GM12878 (cell line): ENCODE measurements at regions not wholly inside any gene's neighbourhood (a gene's known extent, or its start where the extent isn't known, plus 50 kb on each side); places are given as distances from the start of the nearest gene placed in this dataset.

Source experiments
- ATAC-seq: fragments of 200-7000 bp; cut with Tn5 transposase; 3 replicates; pipeline ENCODE4 v1.9.1; 2020; ENCODE audit warnings: mild to moderate bottlenecking, moderate library complexity
- BruUV-seq: library from RNA; stranded (reverse); fragments of 400-500 nt; replicated peaks from 2 replicates; lab custom pipeline; 2021; lab: Mats Ljungman, UMichigan
- CTCF ChIA-PET: fragments of 300-600 bp; sonication (Branson Sonifier 250); formaldehyde crosslinking; extraction: SDS; loops from one replicate; lab custom pipeline; 2021; ENCODE audit warnings: inconsistent platforms; lab: Yijun Ruan, JAX
- POLR2A ChIA-PET: fragments of 350-600 bp; formaldehyde crosslinking; extraction: SDS; loops from one replicate; lab custom pipeline; 2021; ENCODE audit warnings: inconsistent platforms; lab: Charles Lee
- RAD21 ChIA-PET: fragments of 300-600 bp; sonication (Branson Sonifier 250); formaldehyde crosslinking; loops from one replicate; lab custom pipeline; 2023; ENCODE audit warnings: antibody characterized with exemption; ENCODE audit not compliant: unreplicated experiment; lab: Charles Lee
- SMC1A ChIA-PET: fragments of 300-600 bp; sonication (Branson Sonifier 250); formaldehyde crosslinking; loops from one replicate; lab custom pipeline; 2023; ENCODE audit not compliant: unreplicated experiment, uncharacterized antibody; lab: Charles Lee
- DNase-seq: peaks from one replicate; pipeline ENCODE4 v3.0.0-alpha.2; 2011; ENCODE audit warnings: low read depth, low spot score
- FAIRE-seq: peaks from 3 replicates; lab custom pipeline; 2011; peaks lifted over from hg19 to GRCh38; lab: Jason Lieb, UNC
- H2AFZ ChIP-seq: 2 replicates; pipeline ENCODE4 v1.6.0; 2011; ENCODE audit warnings: low read depth, low read length, control low read depth; ENCODE audit not compliant: control insufficient read depth
- H3K27ac ChIP-seq: 2 replicates; pipeline ENCODE4 v1.5.1; 2011; ENCODE audit warnings: control low read depth; ENCODE audit not compliant: control insufficient read depth, insufficient read depth
- H3K27me3 ChIP-seq, 2 experiments: replicated peaks in 1 of 2; 2 replicates each; pipeline versions ENCODE4 v1.6.0 to v1.6.1; 2011; ENCODE audit warnings: low read length in 1 of 2; ENCODE audit not compliant: control insufficient read depth in 2 of 2, insufficient read depth in 2 of 2
- H3K36me3 ChIP-seq, 2 experiments: 2 replicates each; pipeline ENCODE4 v1.5.1; 2011; ENCODE audit warnings: low read length in 1 of 2; ENCODE audit not compliant: control insufficient read depth in 2 of 2, insufficient read depth in 2 of 2
- H3K4me1 ChIP-seq: 2 replicates; pipeline ENCODE4 v1.6.1; 2011; ENCODE audit warnings: mild to moderate bottlenecking, low read length, moderate library complexity, mixed read lengths; ENCODE audit not compliant: control insufficient read depth, insufficient read depth
- H3K4me2 ChIP-seq: 2 replicates; pipeline ENCODE4 v1.6.0; 2011; ENCODE audit warnings: control low read depth; ENCODE audit not compliant: control insufficient read depth, insufficient read depth
- H3K4me3 ChIP-seq: fragments of 200-600 bp; sonication (generic); 2 replicates; pipeline ENCODE4 v1.5.1; 2016
- H3K79me2 ChIP-seq: 2 replicates; pipeline ENCODE4 v1.6.0; 2011; ENCODE audit warnings: low read length; ENCODE audit not compliant: control insufficient read depth, insufficient read depth
- H3K9ac ChIP-seq: 2 replicates; pipeline ENCODE4 v1.8.0; 2011; ENCODE audit warnings: low read length, control low read depth, mixed read lengths; ENCODE audit not compliant: control insufficient read depth, insufficient read depth
- H3K9me3 ChIP-seq: replicated peaks from 3 replicates; pipeline ENCODE4 v1.5.1; 2011; ENCODE audit warnings: mild to moderate bottlenecking, low read length; ENCODE audit not compliant: control insufficient read depth, insufficient read depth
- H4K20me1 ChIP-seq: 2 replicates; pipeline ENCODE4 v1.6.0; 2011; ENCODE audit not compliant: control insufficient read depth, insufficient read depth
- BCL11A ChIP-seq: IDR thresholded peaks from 2 replicates; pipeline ENCODE4 v1.6.1; 2011; ENCODE audit warnings: low read depth, low read length
- CHD4 ChIP-seq: fragments of 200-600 bp; sonication (generic); IDR thresholded peaks from 2 replicates; pipeline ENCODE4 v1.6.1; 2016; ENCODE audit warnings: mild to moderate bottlenecking
- CREB1 ChIP-seq: IDR thresholded peaks from 2 replicates; pipeline ENCODE4 v1.6.1; 2012; ENCODE audit warnings: low read depth, mild to moderate bottlenecking, inconsistent platforms
- HCFC1 ChIP-seq: fragments of 150-350 bp; IDR thresholded peaks from 2 replicates; pipeline ENCODE4 v1.6.1; 2014; ENCODE audit warnings: low read length
- KDM1A ChIP-seq: fragments of 200-600 bp; sonication (generic); IDR thresholded peaks from 2 replicates; pipeline ENCODE4 v1.6.1; 2016; ENCODE audit warnings: borderline replicate concordance
- MTA3 ChIP-seq: IDR thresholded peaks from 2 replicates; pipeline ENCODE4 v1.6.1; 2012; ENCODE audit warnings: low read length, inconsistent platforms, borderline replicate concordance
- MYB ChIP-seq: fragments of 150-350 bp; IDR thresholded peaks from 2 replicates; pipeline ENCODE4 v1.6.1; 2014; ENCODE audit warnings: mild to moderate bottlenecking, low read depth, low read length, borderline replicate concordance
- NR2F1 ChIP-seq: fragments of 450-650 bp; conservative IDR thresholded peaks from 2 replicates; pipeline ENCODE4 v1.6.1; 2017; ENCODE audit warnings: mild to moderate bottlenecking
- PAX8 ChIP-seq: fragments of 450-650 bp; IDR thresholded peaks from 2 replicates; pipeline ENCODE4 v1.6.1; 2017; ENCODE audit warnings: mild to moderate bottlenecking, moderate library complexity
- POU2F2 ChIP-seq: IDR thresholded peaks from 3 replicates; pipeline ENCODE4 v1.6.1; 2011; ENCODE audit warnings: low read depth, mild to moderate bottlenecking, low read length, borderline replicate concordance
- RAD21 ChIP-seq: IDR thresholded peaks from 2 replicates; pipeline ENCODE4 v1.6.1; 2011; ENCODE audit warnings: mild to moderate bottlenecking, low read depth, low read length, moderate library complexity; ENCODE audit not compliant: insufficient read depth
- RUNX3 ChIP-seq: IDR thresholded peaks from 2 replicates; pipeline ENCODE4 v1.6.1; 2012; ENCODE audit warnings: low read length, inconsistent platforms
- SP1 ChIP-seq: IDR thresholded peaks from one replicate; pipeline ENCODE4 v1.6.1; 2011; ENCODE audit warnings: low read depth, low read length
- TCF7 ChIP-seq: IDR thresholded peaks from 2 replicates; pipeline ENCODE4 v1.6.1; 2014; ENCODE audit warnings: antibody characterized with exemption, borderline replicate concordance
- ZNF24 ChIP-seq: fragments of 450-650 bp; IDR thresholded peaks from 2 replicates; pipeline ENCODE4 v1.6.1; 2017; ENCODE audit warnings: antibody characterized with exemption, mild to moderate bottlenecking
- ZNF274 ChIP-seq: IDR thresholded peaks from one replicate; pipeline ENCODE4 v1.8.0; 2011; ENCODE audit not compliant: insufficient read length, insufficient read depth
- ZZZ3 ChIP-seq: IDR thresholded peaks from 2 replicates; pipeline ENCODE4 v1.6.1; 2011; ENCODE audit warnings: low read depth; ENCODE audit not compliant: control insufficient read depth, insufficient read length
- whole genome bisulfite sequencing: methylation state at CpG from one replicate; pipeline ENCODE4 v1.1.6; 2016; ENCODE audit warnings: low lambda C conversion rate; ENCODE audit not compliant: insufficient replicate concordance, insufficient coverage; ENCODE audit errors: missing lambda C conversion rate; 5-methylcytosine and 5-hydroxymethylcytosine counted together
- in situ Hi-C: fragments of 300-500 bp; cut with MboI; formaldehyde crosslinking; loops from 9 replicates; pipeline ENCODE4 v1.14.3; 2018; ENCODE audit warnings: mixed read lengths
- intact Hi-C: fragments of 100-400 bp; cut with micrococcal nuclease; formaldehyde crosslinking; loops from one replicate; pipeline ENCODE4 v1.14.2; 2022; ENCODE audit not compliant: unreplicated experiment
- TF ChIP-seq, protein P1 (sequence below): fragments of 450-650 bp; conservative IDR thresholded peaks from 2 replicates; pipeline ENCODE4 v1.6.1; 2017; ENCODE audit warnings: mild to moderate bottlenecking, moderate library complexity
- TF ChIP-seq, protein P2 (sequence below): fragments of 450-650 bp; IDR thresholded peaks from 2 replicates; pipeline ENCODE4 v1.6.1; 2017; ENCODE audit warnings: low read depth, mild to moderate bottlenecking, moderate library complexity
- TF ChIP-seq, protein P3 (sequence below): fragments of 450-650 bp; formaldehyde crosslinking; IDR thresholded peaks from 2 replicates; pipeline ENCODE4 v1.5.0; 2022; ENCODE audit warnings: mild to moderate bottlenecking, missing genetic modification characterization

DNA sequence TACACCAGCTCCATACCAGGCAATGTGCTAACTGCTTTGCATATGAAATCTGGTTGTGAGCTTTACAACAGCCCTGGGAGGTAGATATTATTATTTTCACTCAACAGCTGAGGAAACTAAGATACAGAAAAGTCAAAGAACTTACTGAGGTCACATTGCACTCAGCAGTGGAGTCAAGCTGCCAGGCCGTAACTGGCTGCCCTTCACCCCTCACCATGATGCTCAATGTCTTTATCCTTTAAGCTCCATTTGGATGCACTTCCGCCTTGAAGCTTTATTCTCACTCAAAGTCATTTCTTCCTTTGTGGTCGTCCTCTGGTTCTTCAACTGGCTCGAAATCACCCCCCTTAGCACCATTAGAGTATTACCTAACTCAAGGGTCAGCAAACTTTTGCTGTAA lies 81.7 kb upstream of the RALGPS2 start (continued):
- TF ChIP-seq, protein P1, sequence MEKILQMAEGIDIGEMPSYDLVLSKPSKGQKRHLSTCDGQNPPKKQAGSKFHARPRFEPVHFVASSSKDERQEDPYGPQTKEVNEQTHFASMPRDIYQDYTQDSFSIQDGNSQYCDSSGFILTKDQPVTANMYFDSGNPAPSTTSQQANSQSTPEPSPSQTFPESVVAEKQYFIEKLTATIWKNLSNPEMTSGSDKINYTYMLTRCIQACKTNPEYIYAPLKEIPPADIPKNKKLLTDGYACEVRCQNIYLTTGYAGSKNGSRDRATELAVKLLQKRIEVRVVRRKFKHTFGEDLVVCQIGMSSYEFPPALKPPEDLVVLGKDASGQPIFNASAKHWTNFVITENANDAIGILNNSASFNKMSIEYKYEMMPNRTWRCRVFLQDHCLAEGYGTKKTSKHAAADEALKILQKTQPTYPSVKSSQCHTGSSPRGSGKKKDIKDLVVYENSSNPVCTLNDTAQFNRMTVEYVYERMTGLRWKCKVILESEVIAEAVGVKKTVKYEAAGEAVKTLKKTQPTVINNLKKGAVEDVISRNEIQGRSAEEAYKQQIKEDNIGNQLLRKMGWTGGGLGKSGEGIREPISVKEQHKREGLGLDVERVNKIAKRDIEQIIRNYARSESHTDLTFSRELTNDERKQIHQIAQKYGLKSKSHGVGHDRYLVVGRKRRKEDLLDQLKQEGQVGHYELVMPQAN, result no peak
- TF ChIP-seq KDM1A (no peak), ZNF24 (no peak), RAD21 (no peak), TCF7 (no peak), CREB1 (no peak)

DNA sequence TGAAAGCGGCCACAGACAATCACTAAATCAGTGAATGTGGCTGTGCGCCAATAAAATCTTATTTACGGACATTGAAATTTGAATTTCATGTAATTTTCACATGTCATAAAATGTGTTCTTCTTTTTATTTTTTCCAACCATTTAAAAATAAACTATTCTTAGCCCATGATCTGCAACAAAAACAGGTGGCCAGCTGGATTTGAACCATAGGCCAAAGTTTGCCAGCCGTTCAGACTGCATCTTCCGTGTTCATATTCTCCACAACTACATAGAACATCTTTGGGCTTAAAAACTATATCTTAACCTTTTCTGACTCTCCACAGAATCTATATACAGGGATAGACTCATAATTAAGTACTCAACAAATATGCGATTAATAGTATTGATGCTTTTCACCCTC lies 81.2 kb upstream of the RALGPS2 start:
- Histone ChIP-seq H3K27ac (no peak overlapping the region), H3K4me2 (no peak overlapping the region), H2AFZ (no peak overlapping the region), H3K36me3 (no peaks in the 10 kb centered on the region), H4K20me1 (no peaks in the 10 kb centered on the region), H3K9me3 (no peaks in the 10 kb centered on the region), H3K27me3 (no peaks in the 10 kb centered on the region), H3K79me2 (no peaks in the 10 kb centered on the region), H3K9ac (no peak overlapping the region), H3K4me3 (no peak overlapping the region), H3K4me1 (no peaks in the 10 kb centered on the region)
- ChIA-PET CTCF (no interaction called here), POLR2A (interaction anchor here (0.9 to 1.1 kb wide), 2 partner anchors 8 to 46 kb away, joined by 3 read pairs; no protein-coding TSS in a partner anchor), RAD21 (interaction anchor here (1.2 to 1.3 kb wide), 2 partner anchors 16 to 41 kb away, joined by 3 to 4 read pairs; no protein-coding TSS in a partner anchor), SMC1A (interaction anchor here (0.7 to 3.6 kb wide), 6 partner anchors 9 to 109 kb away, joined by 3 to 11 read pairs (median 4); no protein-coding TSS in a partner anchor)
- BruUV-seq, result no TSS peak
- FAIRE-seq, result no peak
- ATAC-seq, result no peak
- in situ Hi-C loops (no loop called here), intact Hi-C loops (no loop called here)
- 86% methylated on average over 6 of the region's 6 CpGs for WGBS
- no peak for DNase-seq
- no peak for TF ChIP-seq ZNF274
- TF ChIP-seq MYB, result no peak
- no peak for TF ChIP-seq CHD4
- TF ChIP-seq NR2F1, result no peak
- no peak for TF ChIP-seq ZZZ3
- TF ChIP-seq HCFC1, result no peak
- no peak for TF ChIP-seq BCL11A
- no peak for TF ChIP-seq SP1
- TF ChIP-seq, protein P2, sequence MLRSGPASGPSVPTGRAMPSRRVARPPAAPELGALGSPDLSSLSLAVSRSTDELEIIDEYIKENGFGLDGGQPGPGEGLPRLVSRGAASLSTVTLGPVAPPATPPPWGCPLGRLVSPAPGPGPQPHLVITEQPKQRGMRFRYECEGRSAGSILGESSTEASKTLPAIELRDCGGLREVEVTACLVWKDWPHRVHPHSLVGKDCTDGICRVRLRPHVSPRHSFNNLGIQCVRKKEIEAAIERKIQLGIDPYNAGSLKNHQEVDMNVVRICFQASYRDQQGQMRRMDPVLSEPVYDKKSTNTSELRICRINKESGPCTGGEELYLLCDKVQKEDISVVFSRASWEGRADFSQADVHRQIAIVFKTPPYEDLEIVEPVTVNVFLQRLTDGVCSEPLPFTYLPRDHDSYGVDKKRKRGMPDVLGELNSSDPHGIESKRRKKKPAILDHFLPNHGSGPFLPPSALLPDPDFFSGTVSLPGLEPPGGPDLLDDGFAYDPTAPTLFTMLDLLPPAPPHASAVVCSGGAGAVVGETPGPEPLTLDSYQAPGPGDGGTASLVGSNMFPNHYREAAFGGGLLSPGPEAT, result no peak
- no peak for TF ChIP-seq MTA3
- no peak for TF ChIP-seq POU2F2
- TF ChIP-seq, protein P3, sequence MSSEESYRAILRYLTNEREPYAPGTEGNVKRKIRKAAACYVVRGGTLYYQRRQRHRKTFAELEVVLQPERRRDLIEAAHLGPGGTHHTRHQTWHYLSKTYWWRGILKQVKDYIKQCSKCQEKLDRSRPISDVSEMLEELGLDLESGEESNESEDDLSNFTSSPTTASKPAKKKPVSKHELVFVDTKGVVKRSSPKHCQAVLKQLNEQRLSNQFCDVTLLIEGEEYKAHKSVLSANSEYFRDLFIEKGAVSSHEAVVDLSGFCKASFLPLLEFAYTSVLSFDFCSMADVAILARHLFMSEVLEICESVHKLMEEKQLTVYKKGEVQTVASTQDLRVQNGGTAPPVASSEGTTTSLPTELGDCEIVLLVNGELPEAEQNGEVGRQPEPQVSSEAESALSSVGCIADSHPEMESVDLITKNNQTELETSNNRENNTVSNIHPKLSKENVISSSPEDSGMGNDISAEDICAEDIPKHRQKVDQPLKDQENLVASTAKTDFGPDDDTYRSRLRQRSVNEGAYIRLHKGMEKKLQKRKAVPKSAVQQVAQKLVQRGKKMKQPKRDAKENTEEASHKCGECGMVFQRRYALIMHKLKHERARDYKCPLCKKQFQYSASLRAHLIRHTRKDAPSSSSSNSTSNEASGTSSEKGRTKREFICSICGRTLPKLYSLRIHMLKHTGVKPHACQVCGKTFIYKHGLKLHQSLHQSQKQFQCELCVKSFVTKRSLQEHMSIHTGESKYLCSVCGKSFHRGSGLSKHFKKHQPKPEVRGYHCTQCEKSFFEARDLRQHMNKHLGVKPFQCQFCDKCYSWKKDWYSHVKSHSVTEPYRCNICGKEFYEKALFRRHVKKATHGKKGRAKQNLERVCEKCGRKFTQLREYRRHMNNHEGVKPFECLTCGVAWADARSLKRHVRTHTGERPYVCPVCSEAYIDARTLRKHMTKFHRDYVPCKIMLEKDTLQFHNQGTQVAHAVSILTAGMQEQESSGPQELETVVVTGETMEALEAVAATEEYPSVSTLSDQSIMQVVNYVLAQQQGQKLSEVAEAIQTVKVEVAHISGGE, result no peak
- TF ChIP-seq RUNX3, result no peak
- TF ChIP-seq PAX8, result no peak
